HTR-8/SVneo (cell line): ENCODE measurements at regions not wholly inside any gene's neighbourhood (a gene's known extent, or its start where the extent isn't known, plus 50 kb on each side); places are given as distances from the start of the nearest gene placed in this dataset.

Experiments used
- DNase-seq: peaks from one replicate; pipeline ENCODE4 v3.0.0; 2011; ENCODE audit warnings: low spot score, mixed read lengths; ENCODE audit not compliant: insufficient read length
- FAIRE-seq: peaks from 2 replicates; lab custom pipeline; 2011; peaks lifted over from hg19 to GRCh38; lab: Jason Lieb, UNC

DNA sequence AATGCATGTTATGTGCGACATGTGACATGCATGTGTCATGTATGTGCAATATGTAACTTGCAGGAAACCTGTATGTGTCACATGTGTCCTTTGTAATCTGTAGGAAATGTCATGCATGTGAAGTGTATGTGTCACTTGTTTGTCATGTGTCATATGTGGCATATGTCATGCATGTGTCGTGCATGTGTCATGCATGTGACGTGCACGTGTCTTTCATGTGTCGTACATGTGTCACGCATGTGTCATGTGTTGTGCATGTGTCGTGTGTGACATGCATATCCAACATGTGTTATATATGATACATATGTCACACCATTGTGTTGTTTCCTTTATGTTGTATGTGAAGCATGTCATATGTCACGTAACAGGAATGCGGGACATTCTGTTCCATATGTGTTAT lies 2153.2 kb upstream of the PIK3C3 start:
- FAIRE-seq (no peak), DNase-seq (no peak)

DNA sequence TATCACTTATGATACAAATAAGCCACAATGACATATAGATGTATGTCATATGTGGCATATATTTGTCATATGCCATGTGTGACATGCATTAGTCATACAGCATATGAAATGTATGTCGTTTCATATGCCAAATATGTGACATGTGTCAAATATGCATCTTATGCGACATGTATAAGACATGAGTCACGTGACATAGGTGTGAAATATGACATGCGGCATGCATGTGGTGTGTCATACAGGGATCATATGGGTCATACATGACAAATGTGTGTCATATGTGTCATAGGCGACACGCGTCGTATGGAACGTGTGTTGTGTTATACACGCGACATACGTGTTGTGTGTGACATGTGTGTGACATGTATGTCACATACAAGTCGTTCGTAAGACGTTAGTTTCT lies 2154.0 kb upstream of the PIK3C3 start:
- FAIRE-seq (no peak), DNase-seq (no peak)

DNA sequence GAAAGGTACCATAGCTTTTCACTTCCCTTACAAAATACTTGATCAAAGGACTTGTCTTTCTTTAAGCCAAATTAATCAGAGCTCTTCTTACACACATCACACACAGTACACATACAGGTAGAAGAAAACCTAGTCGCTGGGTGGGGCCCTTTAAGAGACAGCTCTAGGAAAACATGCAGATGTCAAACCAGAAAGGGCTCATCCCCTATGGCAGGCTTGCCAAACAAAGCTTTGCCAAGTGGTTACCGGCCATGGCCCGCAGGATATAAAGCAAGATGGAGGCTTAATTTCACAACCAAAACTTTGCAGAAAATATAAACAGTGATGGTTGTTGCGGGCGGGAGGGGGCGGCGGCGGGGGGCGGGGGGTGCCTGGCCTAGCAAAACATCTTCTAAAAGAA lies 2156.0 kb upstream of the PIK3C3 start:
- FAIRE-seq: no peak
- no peak for DNase-seq

DNA sequence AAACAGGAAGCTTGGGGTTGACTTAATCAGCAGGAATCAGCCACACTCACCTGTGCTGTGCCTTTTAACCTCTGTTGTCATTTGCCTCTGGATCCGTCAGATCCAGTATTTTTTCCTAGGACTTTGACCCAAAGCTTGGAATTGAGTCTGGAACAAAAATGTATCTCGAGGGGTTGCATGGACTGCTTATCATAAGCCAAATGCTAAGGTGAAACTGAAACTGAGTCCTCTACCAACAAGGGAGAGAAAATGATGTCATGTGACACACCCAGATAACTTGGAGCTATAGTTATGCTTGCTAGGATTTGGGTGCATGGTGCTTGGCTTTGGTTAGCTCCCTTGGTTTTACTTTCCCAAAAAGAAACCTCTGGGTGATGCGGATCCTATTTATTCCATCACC lies 2158.6 kb upstream of the PIK3C3 start:
- DNase-seq (no peak), FAIRE-seq (no peak)

DNA sequence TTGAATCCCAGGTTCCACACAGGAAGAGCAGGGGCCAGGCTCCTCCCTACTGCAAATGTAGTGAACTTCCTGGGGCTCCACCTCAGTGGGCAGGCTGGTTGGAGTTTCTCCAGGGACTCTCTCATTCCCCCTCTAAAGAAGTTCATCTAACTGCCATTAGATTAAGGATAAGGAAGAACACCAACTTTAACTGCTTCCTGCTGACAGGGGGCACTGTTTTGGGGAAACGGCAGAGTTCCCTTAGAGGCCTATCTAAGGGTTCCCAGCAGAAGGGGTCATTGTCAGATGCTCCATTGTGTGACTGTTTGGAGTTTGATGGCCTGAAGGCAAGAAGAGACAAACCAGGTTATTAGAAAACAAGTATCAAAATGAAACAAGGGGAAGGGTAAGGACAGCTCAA lies 2159.7 kb upstream of the PIK3C3 start:
- FAIRE-seq: no peak

DNA sequence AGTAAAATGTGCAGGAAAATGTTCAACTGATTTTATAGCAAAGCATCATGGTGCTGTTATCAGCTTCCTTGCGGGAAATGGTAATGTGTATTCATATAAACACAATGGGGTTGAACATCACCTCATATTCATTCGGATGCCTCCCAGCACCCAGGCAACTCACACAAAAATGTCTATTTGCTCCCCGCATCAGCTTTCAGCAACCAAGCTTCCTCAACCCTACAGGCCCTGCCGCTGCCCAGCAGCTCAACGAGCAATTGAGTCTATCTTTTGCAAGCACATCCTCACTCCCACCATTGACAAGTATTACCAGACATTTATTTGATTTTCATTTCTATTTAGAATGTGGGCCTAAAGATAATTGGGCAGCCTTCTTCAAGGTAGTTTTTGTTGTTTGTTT lies 2161.4 kb upstream of the PIK3C3 start:
- DNase-seq (no peak), FAIRE-seq (no peak)

More for the DNA sequence above, 2159.7 kb upstream of the PIK3C3 start:
- no peak for DNase-seq

DNA sequence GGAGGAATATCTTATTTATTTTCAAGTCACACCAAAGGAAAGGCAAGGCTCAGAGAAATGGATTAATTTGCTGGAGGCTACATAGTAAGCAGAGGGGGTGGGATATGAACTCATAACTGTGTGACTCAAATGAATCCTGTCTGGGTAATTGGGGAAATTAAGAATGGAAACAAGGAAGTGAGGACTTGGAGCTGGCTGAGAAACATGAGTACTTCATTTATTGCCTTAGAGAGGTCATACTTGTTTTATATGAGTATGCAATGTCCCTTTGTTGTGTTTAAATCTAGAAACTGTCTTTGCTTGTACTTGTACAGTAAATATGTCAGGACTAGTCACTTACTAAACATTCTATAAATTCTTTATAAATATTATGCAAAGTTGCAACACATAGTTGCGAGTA lies 2166.7 kb upstream of the PIK3C3 start:
- no peak for DNase-seq
- no peak for FAIRE-seq

DNA sequence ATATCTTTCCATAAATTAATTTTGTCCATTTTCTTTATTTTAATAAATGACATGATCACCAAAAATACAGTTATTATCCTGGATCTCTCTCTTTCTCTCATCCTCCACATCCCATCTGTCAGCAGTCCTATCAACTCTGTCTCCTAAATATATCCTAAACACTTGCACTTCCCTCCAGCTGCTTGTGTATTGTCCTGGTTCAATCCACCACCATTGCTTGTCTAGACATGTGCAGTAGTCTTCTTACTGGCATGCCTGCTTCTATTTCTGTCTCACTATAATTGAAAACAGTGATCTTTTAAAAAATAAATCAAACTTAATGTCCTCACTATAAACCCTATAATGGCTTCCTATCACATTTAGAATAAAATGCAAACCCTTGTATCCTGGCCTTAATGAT lies 2168.6 kb upstream of the PIK3C3 start:
- DNase-seq (no peak), FAIRE-seq (no peak)

DNA sequence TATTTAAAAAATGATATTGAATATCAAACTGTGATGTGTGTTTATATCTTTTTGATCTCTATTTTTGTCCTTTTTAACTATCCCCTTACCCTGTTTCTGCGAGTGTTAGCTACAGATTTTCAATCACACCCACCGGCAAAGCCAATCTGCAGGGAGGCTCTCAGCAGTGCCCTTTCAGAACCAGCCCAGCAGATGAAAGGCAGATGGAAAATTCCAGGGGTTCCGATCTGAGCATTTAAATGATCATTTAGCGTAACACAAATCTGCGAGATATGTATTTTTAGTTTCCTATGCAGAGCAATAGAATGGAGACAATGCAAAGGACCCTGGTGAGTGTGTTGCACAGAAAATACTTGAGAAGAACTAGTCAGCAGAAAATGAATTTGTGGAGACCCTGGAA lies 2170.5 kb upstream of the PIK3C3 start:
- FAIRE-seq (no peak), DNase-seq (no peak)

DNA sequence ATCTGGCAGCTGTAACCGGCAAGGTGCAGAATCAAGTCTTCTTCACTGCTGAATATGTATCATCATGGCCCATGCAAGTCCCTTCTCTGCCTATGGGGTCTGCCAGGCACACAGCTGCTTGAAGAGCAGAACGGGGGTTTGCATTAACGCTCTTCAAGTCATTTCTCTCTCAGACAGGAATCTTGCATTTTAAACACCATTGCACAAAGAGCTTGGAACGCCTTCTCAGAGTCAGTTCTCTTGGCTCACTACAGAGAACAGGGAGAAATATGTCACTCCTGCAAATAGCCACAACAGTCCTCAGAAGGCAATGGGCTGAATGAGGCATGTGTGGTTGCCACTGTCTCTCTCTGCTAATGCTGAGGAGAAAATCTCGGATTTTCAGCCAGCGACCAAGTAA lies 2173.5 kb upstream of the PIK3C3 start:
- no peak for FAIRE-seq
- DNase-seq: no peak

DNA sequence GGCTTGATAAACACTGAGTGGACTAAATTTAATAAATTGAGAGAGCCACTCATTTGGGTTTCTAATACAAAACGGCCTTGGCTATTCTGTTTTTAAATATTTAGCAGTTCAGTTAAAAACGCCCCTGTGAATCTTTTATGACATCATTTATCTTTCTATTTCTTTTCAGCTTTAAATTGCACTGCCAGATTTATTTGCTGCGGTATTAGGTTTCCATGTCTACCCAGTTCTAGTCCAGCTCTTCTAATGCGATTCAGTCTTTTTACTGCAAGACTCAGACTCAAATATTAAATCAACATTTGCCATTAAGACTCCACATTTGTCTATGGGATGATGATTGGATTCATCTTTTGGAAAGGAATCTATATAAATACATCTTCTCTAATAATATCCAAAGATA lies 2174.3 kb upstream of the PIK3C3 start:
- FAIRE-seq: no peak
- no peak for DNase-seq

DNA sequence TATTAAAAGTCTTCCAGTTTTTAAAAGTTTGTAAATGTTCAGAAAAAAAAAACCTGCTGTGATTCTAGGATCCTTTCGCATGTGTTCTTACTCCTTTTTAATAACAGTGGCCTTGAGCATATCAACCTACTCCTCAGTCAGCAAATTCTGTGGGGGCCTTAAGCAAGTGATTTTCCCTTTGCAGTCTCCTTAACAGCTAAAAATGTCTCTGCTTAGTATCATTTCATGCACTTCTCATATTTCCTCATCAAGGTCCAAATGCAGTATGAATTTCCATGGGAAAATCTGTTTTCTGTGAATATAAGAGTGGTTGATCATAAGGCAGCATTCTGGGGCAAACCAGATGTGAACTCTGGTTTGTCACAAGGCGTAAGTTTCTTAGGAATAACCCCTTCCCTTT lies 2175.1 kb upstream of the PIK3C3 start:
- FAIRE-seq: no peak
- DNase-seq: no peak

DNA sequence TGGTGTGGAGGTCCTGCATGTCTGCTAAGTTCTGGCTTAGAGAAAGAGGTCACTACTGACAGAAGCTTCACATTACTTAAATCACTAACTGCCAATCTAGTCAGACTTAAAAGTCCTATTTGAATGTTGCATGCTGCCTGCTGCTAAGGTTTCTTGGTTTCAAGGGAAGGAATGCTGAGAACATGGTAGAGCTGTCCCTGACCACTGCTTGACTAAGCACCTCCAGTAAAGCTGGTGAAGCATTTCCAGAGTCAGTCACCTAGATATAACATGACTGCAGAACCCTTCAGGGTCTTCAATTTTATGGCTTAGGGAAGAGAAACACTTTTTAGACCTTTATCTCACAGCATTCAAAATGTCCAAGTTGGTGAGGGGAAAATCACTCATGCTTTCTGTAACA lies 2178.3 kb upstream of the PIK3C3 start:
- DNase-seq (no peak), FAIRE-seq (no peak)

DNA sequence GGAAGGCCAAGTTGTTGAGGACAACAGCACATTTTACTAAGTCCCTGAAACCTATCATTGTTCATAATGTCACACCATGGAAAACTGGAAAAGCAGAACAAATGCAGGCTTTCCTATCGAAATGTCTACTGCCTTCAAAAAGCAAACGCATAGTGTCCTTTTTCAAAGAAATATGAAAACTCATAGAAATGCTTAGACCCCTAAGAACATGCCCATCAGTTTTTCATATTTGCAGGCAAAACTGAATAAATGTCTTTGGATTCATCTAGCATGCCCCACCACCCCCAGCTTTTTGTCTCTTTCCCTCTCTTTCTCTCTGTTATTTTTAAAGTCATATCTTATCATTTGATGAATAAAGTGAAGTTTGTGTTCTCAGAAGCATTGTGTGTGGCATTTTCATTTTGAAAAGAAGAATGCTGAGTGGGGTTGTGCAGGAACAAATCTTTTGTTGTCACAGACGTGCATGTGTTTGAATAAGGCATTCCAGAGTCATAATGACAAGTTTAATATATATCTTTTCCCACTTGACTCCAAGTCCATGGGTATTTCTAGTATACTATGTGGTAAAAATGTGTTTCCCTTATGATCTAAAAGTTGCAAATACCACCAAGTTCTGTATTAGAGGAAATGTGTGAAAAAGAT lies 2180.0 kb upstream of the PIK3C3 start:
- DNase-seq (no peak), FAIRE-seq (no peak)

DNA sequence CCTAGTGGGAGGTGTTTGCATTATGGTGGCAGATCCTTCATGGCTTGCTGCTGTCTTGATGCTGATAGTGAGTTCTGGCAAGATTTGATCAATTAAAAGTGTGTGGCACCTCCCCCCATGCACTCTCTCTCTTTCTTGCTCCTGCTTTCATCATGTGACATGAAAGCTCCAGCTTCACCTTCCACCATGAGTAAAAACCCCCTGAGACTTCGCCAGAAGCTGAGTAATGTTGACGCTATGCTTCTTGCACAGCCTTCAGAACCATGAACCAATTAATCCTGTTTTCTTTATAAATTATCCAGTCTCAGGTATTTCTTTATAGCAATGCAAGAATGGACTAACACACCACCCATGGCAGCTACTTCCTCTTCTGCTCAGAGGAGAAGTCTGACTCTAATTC lies 2181.4 kb upstream of the PIK3C3 start:
- no peak for FAIRE-seq
- no peak for DNase-seq

DNA sequence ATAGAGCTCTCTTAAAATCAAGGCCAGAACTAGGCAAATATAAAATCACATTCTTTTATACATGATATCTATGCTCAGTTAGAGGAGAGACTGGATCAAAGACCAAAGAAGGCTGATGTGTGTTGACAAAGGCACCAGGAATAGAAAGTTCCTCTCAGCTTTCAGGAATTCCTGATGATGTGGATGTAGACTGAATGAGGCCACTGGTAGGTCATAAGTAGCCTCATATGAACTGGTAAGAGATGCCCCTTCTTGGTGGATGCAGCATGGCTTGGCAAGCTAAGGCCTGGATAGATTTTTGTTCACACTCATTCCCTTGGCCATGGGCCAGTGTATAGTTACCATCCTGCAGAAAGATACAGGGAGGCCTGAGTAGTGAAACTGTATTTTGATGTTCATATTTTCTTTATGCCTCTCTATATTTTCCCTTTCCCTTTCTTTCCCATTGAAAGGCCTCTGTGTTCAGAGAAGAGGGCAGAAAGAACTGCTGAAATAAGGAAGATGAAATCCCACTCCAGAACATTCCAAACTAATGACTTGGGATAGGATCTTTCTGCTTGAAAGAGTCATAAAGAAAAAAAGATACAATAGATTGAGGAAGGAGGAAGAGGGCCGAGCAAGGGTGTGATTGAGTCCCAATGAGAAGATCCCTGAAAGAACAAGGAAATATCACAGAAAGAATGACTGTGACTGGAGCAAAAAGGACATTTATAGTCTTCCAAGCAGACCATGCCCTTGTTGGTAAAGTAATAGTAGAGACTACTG lies 2182.7 kb upstream of the PIK3C3 start:
- DNase-seq: no peak
- FAIRE-seq: no peak

DNA sequence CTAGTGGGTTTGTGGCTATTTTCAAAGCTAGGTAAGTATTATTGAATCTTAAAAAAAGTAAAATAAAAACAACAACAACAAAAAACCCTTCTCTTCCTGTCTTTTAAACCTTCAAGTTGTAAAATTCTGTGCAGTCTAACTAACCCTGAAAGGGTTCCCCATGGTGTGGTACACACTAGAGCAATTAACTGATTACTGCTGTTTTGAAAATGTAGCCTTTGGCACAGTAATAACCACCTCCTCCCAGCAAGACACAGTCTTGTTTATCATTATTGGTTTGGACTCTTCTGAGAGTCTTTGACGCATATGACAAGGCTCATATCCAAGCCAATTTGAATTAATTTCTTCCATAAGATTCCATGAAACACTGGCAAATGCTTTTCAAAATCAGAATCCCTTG lies 2184.6 kb upstream of the PIK3C3 start:
- FAIRE-seq: no peak
- no peak for DNase-seq

DNA sequence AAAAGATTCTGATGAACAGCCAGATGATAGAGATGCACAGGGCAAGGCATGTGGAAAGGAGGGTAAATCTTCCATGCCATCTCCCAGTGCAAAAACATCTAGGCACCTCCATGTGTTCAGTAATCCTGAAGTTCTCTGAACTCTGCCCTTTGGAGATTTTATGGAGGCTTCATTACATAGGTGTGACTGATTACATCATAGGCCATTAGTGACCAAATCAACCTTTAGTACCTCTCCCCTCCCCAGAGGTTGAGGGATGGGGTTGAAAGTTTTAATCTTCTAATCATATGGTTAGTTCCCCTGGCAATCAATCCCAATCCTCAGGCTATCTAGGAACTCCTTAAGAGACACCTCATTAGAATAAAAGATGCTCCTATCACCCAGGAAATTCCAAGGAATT lies 2190.2 kb upstream of the PIK3C3 start:
- FAIRE-seq (no peak), DNase-seq (no peak)

DNA sequence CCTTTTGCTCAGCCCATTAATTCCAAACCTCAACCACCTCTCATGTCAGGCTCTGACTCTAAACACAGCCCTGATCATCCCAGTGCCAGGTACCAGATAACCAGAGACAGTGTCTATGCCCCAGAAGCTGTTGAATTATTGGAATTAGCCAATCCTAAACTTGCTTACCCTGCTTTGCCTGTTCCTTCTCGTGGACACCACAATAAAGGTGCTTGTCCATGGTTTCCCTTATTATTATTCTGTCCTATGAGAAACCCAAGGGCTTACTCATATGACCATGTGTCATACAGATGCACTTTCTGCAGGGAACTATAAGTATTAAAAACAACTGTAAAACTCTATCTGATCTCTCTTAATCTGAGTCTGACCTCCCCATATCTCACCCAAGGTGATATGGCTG lies 2193.8 kb upstream of the PIK3C3 start:
- DNase-seq (no peak), FAIRE-seq (no peak)

DNA sequence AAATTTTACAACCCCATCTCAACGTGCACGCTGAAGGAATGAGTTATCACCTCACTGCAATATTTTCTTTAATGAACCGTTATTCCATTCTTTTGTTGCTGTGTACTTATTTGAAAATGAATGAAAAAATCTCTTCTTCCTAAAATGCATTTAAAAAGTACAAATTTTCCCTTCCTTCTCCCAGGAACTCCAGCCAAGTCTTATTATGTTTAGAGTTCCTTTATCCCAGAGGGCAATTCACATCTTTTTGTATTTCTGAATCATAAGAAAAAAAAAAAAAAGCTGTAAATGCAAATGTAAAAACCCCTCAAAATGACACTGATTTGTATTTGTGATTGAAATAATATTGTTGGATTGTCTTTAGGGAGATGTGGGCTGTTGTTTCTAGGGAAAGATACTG lies 2194.3 kb upstream of the CELF4 start:
- FAIRE-seq (no peak), DNase-seq (no peak)

DNA sequence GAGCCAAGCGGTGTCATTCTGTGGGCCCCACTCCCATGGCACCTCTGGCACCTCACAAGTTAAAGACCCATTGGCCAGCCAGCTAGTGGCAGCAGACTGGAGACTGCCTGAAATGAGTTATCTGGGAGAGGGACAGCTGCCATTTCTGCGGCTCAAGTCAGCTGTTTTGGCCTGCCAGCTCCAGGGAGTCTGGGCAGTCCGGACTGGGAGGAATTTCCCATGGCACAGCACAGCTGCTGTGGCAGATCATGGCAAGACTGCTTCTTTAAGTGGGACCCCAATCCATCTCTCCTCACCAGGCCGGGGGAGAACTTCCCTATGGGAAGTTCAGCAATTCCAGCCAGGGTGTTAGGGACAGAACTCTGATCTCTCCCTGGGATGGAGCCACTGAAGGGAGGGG lies 2187.6 kb upstream of the CELF4 start:
- FAIRE-seq: no peak
- no peak for DNase-seq

DNA sequence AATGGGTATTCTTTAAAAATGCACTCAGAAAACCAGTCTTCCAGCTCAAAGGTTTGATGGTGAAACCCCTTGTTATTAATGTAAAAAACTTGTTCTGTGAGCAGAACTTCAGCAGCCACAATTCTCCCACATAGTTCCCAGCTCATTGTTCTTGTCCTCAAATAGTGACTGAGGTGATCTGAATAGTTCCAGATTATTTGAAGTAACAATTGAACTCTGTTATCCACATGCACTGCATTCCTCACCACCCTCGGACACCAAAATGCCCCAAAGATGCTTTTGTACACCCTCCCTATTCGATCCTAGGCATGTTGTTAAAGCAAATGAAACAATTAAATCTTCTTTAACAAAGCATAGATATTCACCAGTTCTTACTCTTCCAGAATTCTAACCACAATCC lies 2186.8 kb upstream of the CELF4 start:
- FAIRE-seq (no peak), DNase-seq (no peak)
